ENCODE measurements at regions not wholly inside any gene's neighbourhood (a gene's known extent, or its start where the extent isn't known, plus 50 kb on each side); places are given as distances from the start of the nearest gene placed in this dataset.

DNA sequence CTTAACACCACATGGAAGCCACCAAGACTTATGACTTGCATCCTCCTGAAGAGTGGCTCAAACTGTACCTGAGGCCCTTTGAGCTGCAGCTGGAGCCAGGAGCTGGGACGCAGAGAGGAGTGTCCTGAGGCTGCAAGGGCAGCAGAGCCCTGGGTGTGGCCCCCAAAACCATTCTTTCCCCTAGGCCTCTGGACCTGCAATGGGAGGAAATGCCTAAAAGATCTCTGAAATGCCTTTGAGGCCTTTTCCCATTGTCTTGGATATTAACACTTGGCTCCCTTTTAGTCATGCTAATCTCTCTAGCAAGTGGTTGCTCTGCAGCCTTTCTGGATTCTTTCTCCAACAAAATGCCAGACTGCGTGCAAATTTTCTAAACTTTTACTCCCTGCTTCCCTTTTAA is 156.1 kb downstream of the SLC38A4 start:
- TF ChIP-seq, protein P1, sequence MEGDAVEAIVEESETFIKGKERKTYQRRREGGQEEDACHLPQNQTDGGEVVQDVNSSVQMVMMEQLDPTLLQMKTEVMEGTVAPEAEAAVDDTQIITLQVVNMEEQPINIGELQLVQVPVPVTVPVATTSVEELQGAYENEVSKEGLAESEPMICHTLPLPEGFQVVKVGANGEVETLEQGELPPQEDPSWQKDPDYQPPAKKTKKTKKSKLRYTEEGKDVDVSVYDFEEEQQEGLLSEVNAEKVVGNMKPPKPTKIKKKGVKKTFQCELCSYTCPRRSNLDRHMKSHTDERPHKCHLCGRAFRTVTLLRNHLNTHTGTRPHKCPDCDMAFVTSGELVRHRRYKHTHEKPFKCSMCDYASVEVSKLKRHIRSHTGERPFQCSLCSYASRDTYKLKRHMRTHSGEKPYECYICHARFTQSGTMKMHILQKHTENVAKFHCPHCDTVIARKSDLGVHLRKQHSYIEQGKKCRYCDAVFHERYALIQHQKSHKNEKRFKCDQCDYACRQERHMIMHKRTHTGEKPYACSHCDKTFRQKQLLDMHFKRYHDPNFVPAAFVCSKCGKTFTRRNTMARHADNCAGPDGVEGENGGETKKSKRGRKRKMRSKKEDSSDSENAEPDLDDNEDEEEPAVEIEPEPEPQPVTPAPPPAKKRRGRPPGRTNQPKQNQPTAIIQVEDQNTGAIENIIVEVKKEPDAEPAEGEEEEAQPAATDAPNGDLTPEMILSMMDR (IDR thresholded peaks at IDR 0.05; ENCODE audit: low read depth, low read length), result no peak
- H3K27me3 ChIP-seq, result peaks cover 20% of the 10 kb centered on the region
- no peaks in the 10 kb centered on the region for H3K9me3 ChIP-seq
- no peaks in the 10 kb centered on the region for H3K36me3 ChIP-seq
- no peaks in the 10 kb centered on the region for H3K4me1 ChIP-seq
- no peak for DNase-seq
- no peak overlapping the region for H3K4me3 ChIP-seq (ENCODE audit: low read depth, low read length)

DNA sequence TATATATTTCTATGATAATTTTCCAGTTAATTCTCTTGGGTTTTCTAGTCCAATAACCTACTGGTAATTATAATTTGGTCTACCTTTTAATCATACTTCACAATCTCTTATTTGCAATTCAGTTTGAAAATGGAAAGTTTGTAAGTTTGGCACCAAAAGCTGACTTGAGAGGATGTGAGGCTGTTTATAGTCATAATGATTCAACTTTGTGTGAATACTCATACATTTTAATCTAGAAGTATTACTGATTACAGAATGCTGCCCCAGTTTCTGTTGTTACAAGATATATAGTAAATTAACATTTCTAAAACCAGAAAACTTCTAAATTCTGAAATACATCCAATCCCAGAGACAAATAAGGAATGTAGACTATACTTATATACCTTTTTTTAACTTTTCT is 158.2 kb downstream of the SLC38A4 start:
- no peaks in the 10 kb centered on the region for H3K4me1 ChIP-seq
- TF ChIP-seq, protein P1 (IDR thresholded peaks at IDR 0.05; ENCODE audit: low read depth, low read length), result no peak
- H3K9me3 ChIP-seq, result no peaks in the 10 kb centered on the region
- H3K4me3 ChIP-seq (ENCODE audit: low read depth, low read length), result no peak overlapping the region
- H3K36me3 ChIP-seq, result no peaks in the 10 kb centered on the region
- DNase-seq, result no peak
- 0 out of 2 replicates have a peak, but pooled peaks cover 5% of the 10 kb centered on the region for H3K27me3 ChIP-seq

DNA sequence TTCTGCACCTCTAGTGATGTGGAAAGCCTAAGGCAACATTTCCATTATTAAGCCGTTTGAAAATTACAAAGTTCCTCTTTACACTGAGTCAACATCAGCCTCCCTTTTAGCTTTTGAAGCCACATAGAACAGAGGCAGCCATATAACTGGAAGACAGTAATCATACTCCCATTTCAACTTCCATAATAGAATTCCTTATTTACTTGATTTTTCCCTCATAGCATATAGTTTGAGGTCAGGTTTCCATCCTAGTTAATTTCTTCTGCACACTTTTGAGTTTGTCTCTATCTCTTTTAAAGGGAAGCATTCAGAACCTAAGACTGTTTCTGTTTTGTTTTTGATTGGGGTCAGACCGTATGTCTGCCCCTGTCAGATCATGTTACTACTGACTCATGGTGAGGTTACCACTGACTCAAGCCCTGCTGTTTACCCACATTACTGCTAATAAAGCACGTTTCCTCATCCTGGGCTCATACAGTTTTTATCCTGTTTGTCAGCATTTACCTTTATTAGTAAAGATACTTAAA is 161.0 kb downstream of the SLC38A4 start:
- no peak overlapping the region for H3K4me3 ChIP-seq (ENCODE audit: low read depth, low read length)
- TF ChIP-seq, protein P1 (IDR thresholded peaks at IDR 0.05; ENCODE audit: low read depth, low read length), result no peak
- H3K36me3 ChIP-seq, result no peaks in the 10 kb centered on the region
- DNase-seq, result no peak
- no peaks in the 10 kb centered on the region for H3K9me3 ChIP-seq
- peaks cover 3% of the 10 kb centered on the region; the same call in 1 of the 2 replicates for H3K4me1 ChIP-seq
- H3K27me3 ChIP-seq, result no peaks in the 10 kb centered on the region

DNA sequence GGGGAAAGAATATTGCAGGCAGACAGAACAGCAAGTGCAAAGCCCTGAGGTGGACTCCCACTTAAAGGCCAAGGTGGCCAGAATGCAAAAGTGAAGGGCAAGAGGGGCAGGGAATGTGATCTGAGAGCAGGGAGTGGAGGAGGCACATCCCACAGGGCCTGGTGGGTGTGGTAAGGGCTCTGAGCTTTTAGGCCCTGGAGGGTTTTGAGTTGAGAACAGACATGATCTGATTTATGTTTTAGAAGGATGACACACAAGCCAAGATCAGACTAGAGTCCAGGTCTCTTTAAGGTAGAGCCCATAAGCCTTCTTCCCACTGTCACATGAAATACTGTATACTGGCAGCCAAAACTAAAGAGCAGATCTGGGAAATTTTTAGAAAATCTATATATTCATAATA is 162.5 kb downstream of the SLC38A4 start:
- Histone ChIP-seq H3K4me3 (ENCODE audit: low read depth, low read length) (no peak overlapping the region), H3K4me1 (peaks cover 3% of the 10 kb centered on the region; the same call in 1 of the 2 replicates), H3K27me3 (no peaks in the 10 kb centered on the region), H3K9me3 (no peaks in the 10 kb centered on the region), H3K36me3 (no peaks in the 10 kb centered on the region)
- DNase-seq, result no peak
- TF ChIP-seq, protein P1 (IDR thresholded peaks at IDR 0.05; ENCODE audit: low read depth, low read length), result no peak

DNA sequence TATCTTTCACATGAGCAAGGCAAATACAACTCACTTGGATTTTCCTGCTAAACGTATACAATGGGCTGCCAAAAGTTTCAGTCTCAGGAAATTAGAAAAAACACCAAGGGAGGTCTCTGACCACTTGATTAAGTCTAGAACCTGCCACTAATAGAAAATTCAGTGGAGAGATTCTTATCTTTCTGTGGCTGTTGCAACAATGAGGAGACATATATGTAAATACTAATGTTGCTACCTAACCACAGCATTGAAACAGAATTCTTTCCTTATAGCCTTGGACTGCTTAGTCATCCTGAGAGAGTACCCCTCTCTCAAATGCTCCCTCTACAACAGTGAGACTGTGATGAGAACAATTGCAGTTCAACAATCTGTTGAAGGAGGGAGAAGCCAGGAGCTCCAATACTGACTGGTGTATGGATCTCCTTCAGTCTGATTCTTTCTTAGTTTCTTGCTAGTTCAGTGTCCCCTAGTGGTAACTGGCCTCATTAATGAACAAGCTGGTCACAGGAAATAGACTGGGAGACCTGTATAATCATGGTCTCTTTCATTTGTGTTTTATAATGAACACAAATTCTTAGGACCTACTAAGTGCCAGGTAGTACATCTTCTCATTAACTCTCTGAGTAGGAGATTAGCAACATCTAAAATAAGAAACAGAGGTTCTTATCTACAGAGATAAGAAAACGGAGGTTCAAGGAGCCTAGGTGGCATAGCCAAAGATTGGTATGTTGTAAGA is 164.5 kb downstream of the SLC38A4 start:
- DNase-seq, result peak; percentile 30
- no peaks in the 10 kb centered on the region for H3K27me3 ChIP-seq
- H3K4me1 ChIP-seq, result peaks cover 3% of the 10 kb centered on the region; the same call in 1 of the 2 replicates
- H3K9me3 ChIP-seq, result no peaks in the 10 kb centered on the region
- no peak overlapping the region for H3K4me3 ChIP-seq (ENCODE audit: low read depth, low read length)
- no peaks in the 10 kb centered on the region for H3K36me3 ChIP-seq
- TF ChIP-seq, protein P1 (IDR thresholded peaks at IDR 0.05; ENCODE audit: low read depth, low read length), result peak; percentile 90

DNA sequence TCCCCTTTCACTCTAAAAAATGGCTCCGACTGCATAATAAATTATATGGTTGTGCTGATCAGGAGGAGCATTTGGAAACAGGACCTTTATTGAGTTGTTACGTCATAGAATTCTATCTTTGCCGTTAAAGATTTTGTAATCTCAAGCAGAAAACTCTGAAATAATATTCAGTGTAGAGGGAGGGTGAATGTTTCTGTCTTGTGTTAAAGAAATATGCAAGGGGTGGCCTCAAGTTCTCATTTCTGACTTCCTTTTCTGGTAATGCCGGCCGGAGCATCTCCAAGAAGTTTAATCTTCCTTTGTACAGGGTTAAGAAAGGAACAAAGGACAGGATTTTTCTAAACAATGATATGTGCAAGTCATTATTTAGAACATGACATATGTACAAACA is 165.1 kb downstream of the SLC38A4 start:
- TF ChIP-seq, protein P1 (IDR thresholded peaks at IDR 0.05; ENCODE audit: low read depth, low read length), result no peak
- Histone ChIP-seq H3K4me3 (ENCODE audit: low read depth, low read length) (no peak overlapping the region), H3K27me3 (no peaks in the 10 kb centered on the region), H3K36me3 (no peaks in the 10 kb centered on the region), H3K4me1 (peaks cover 3% of the 10 kb centered on the region; the same call in 1 of the 2 replicates), H3K9me3 (no peaks in the 10 kb centered on the region)
- no peak for DNase-seq
